Activated CD4-positive, alpha-beta T cell treated with anti-CD3 and anti-CD28 coated beads, Interleukin-2, amount 10 ng/mL, durations not matched to agents 7 days and 5 days (primary cell): ENCODE measurements at regions not wholly inside any gene's neighbourhood (a gene's known extent, or its start where the extent isn't known, plus 50 kb on each side); places are given as distances from the start of the nearest gene placed in this dataset.

ENCODE experiments used
- CTCF ChIA-PET: fragments of 350-600 bp; sonication (Branson Sonifier 250); formaldehyde crosslinking; loops from one replicate; lab custom pipeline; 2021; ENCODE audit warnings: antibody characterized with exemption; lab: Charles Lee
- POLR2A ChIA-PET: fragments of 350-600 bp; sonication (Branson Sonifier 250); formaldehyde crosslinking; loops from one replicate; lab custom pipeline; 2021; ENCODE audit warnings: antibody characterized with exemption; lab: Charles Lee
- DNase-seq: peaks from one replicate; pipeline ENCODE4 v3.0.0-alpha.2; 2020
- H3K27ac Mint-ChIP-seq: one replicate; pipeline ENCODE4 v1.8.0; 2021; ENCODE audit warnings: mild to moderate bottlenecking, moderate library complexity, mixed read lengths
- H3K27me3 Mint-ChIP-seq: one replicate; pipeline ENCODE4 v1.8.0; 2021; ENCODE audit warnings: mixed read lengths
- H3K36me3 Mint-ChIP-seq: one replicate; pipeline ENCODE4 v1.8.0; 2021; ENCODE audit warnings: low read depth, mixed read lengths
- H3K4me1 Mint-ChIP-seq: one replicate; pipeline ENCODE4 v1.8.0; 2021; ENCODE audit warnings: mixed read lengths
- H3K4me3 Mint-ChIP-seq: one replicate; pipeline ENCODE4 v1.8.0; 2021; ENCODE audit warnings: mild to moderate bottlenecking, moderate library complexity, mixed read lengths
- H3K9me3 Mint-ChIP-seq: one replicate; pipeline ENCODE4 v1.8.0; 2021; ENCODE audit warnings: mixed read lengths

- Mint-ChIP-seq H3K27me3 (peaks cover 3% of the 10 kb centered on the region), H3K4me3 (no peak overlapping the region), H3K27ac (no peak overlapping the region), H3K4me1 (no peaks in the 10 kb centered on the region), H3K9me3 (no peaks in the 10 kb centered on the region), H3K36me3 (no peaks in the 10 kb centered on the region)
- CTCF ChIA-PET = no interaction called here
- POLR2A ChIA-PET = no interaction called here
- DNase-seq = no peak
Observed at GRCh38 chr1:98177751-98178150, 256.9 kb upstream of the DPYD start.

GRCh38 chr1:98176936-98177335 is 256.1 kb upstream of the DPYD start:
- Mint-ChIP-seq H3K27ac (no peak overlapping the region), H3K27me3 (peaks cover 3% of the 10 kb centered on the region), H3K4me1 (peaks cover 2% of the 10 kb centered on the region), H3K9me3 (no peaks in the 10 kb centered on the region), H3K36me3 (no peaks in the 10 kb centered on the region), H3K4me3 (no peak overlapping the region)
- DNase-seq = no peak
- ChIA-PET POLR2A (no interaction called here), CTCF (no interaction called here)

- Mint-ChIP-seq H3K27me3 (peaks cover 3% of the 10 kb centered on the region), H3K4me3 (no peak overlapping the region), H3K27ac (no peak overlapping the region), H3K9me3 (no peaks in the 10 kb centered on the region), H3K4me1 (peaks cover 2% of the 10 kb centered on the region), H3K36me3 (no peaks in the 10 kb centered on the region)
- ChIA-PET POLR2A (no interaction called here), CTCF (no interaction called here)
- no peak for DNase-seq
Observed at GRCh38 chr1:98176414-98176813, 255.6 kb upstream of the DPYD start.

GRCh38 chr1:98172578-98172977 is 251.7 kb upstream of the DPYD start:
- POLR2A ChIA-PET = interaction anchor here (0.6 kb wide), 1 partner anchor 9 kb away, joined by 3 read pairs; no protein-coding TSS in a partner anchor
- CTCF ChIA-PET = interaction anchor here (0.6 kb wide), 1 partner anchor 450 kb away, joined by 3 read pairs; no protein-coding TSS in a partner anchor
- no peak for DNase-seq
- Mint-ChIP-seq H3K4me3 (no peak overlapping the region), H3K27ac (no peak overlapping the region), H3K36me3 (no peaks in the 10 kb centered on the region), H3K9me3 (no peaks in the 10 kb centered on the region), H3K4me1 (peaks cover 2% of the 10 kb centered on the region), H3K27me3 (peaks cover 3% of the 10 kb centered on the region)

- no peaks in the 10 kb centered on the region for H3K9me3 Mint-ChIP-seq
- H3K27me3 Mint-ChIP-seq = peaks cover 3% of the 10 kb centered on the region
- ChIA-PET CTCF (no interaction called here), POLR2A (interaction anchor here (0.6 kb wide), 1 partner anchor 9 kb away, joined by 3 read pairs; no protein-coding TSS in a partner anchor)
- peaks cover 2% of the 10 kb centered on the region for H3K4me1 Mint-ChIP-seq
- no peaks in the 10 kb centered on the region for H3K36me3 Mint-ChIP-seq
- H3K4me3 Mint-ChIP-seq = no peak overlapping the region
- no peak overlapping the region for H3K27ac Mint-ChIP-seq
- DNase-seq = no peak
Observed at GRCh38 chr1:98172022-98172421, 251.2 kb upstream of the DPYD start.

- Mint-ChIP-seq H3K27me3 (peaks cover 2% of the 10 kb centered on the region), H3K36me3 (no peaks in the 10 kb centered on the region), H3K27ac (no peak overlapping the region), H3K4me3 (no peak overlapping the region), H3K4me1 (no peaks in the 10 kb centered on the region), H3K9me3 (no peaks in the 10 kb centered on the region)
- ChIA-PET POLR2A (no interaction called here), CTCF (no interaction called here)
- no peak for DNase-seq
Observed at GRCh38 chr1:98164509-98164908, 243.7 kb upstream of the DPYD start.

- CTCF ChIA-PET = interaction anchor here (0.6 kb wide), 1 partner anchor 1480 kb away, joined by 3 read pairs; no protein-coding TSS in a partner anchor
- no peaks in the 10 kb centered on the region for H3K9me3 Mint-ChIP-seq
Observed at GRCh38 chr1:98157524-98158313, 236.9 kb upstream of the DPYD start.

GRCh38 chr1:98147280-98147679 is 226.4 kb upstream of the DPYD start:
- H3K4me1 Mint-ChIP-seq = no peaks in the 10 kb centered on the region
- no peak for DNase-seq
- H3K9me3 Mint-ChIP-seq = no peaks in the 10 kb centered on the region
- H3K36me3 Mint-ChIP-seq = no peaks in the 10 kb centered on the region
- no peak overlapping the region for H3K4me3 Mint-ChIP-seq
- no peak overlapping the region for H3K27ac Mint-ChIP-seq
- CTCF ChIA-PET = no interaction called here
- POLR2A ChIA-PET = no interaction called here
- no peaks in the 10 kb centered on the region for H3K27me3 Mint-ChIP-seq

More at GRCh38 chr1:98157524-98158313, 236.9 kb upstream of the DPYD start:
- Mint-ChIP-seq H3K27ac (no peak overlapping the region), H3K4me1 (no peaks in the 10 kb centered on the region), H3K27me3 (no peaks in the 10 kb centered on the region), H3K4me3 (no peak overlapping the region), H3K36me3 (no peaks in the 10 kb centered on the region)
- DNase-seq = no peak
- POLR2A ChIA-PET = no interaction called here

GRCh38 chr1:98145655-98146054 is 224.8 kb upstream of the DPYD start:
- no peak overlapping the region for H3K27ac Mint-ChIP-seq
- H3K9me3 Mint-ChIP-seq = no peaks in the 10 kb centered on the region
- no peak for DNase-seq
- ChIA-PET CTCF (no interaction called here), POLR2A (no interaction called here)
- H3K36me3 Mint-ChIP-seq = no peaks in the 10 kb centered on the region
- H3K4me1 Mint-ChIP-seq = no peaks in the 10 kb centered on the region
- H3K4me3 Mint-ChIP-seq = no peak overlapping the region
- no peaks in the 10 kb centered on the region for H3K27me3 Mint-ChIP-seq

GRCh38 chr1:98143403-98143802 is 222.6 kb upstream of the DPYD start:
- Mint-ChIP-seq H3K9me3 (no peaks in the 10 kb centered on the region), H3K4me3 (no peak overlapping the region), H3K4me1 (no peaks in the 10 kb centered on the region), H3K27ac (no peak overlapping the region), H3K27me3 (no peaks in the 10 kb centered on the region), H3K36me3 (no peaks in the 10 kb centered on the region)
- POLR2A ChIA-PET = no interaction called here
- DNase-seq = no peak
- CTCF ChIA-PET = no interaction called here

GRCh38 chr1:98133131-98133530 is 212.3 kb upstream of the DPYD start:
- no peaks in the 10 kb centered on the region for H3K9me3 Mint-ChIP-seq
- H3K27me3 Mint-ChIP-seq = no peaks in the 10 kb centered on the region
- ChIA-PET CTCF (no interaction called here), POLR2A (no interaction called here)
- H3K27ac Mint-ChIP-seq = no peak overlapping the region
- H3K4me3 Mint-ChIP-seq = no peak overlapping the region
- no peaks in the 10 kb centered on the region for H3K4me1 Mint-ChIP-seq
- DNase-seq = no peak
- no peaks in the 10 kb centered on the region for H3K36me3 Mint-ChIP-seq

- Mint-ChIP-seq H3K36me3 (no peaks in the 10 kb centered on the region), H3K4me3 (no peak overlapping the region), H3K9me3 (no peaks in the 10 kb centered on the region), H3K4me1 (no peaks in the 10 kb centered on the region), H3K27ac (no peak overlapping the region), H3K27me3 (no peaks in the 10 kb centered on the region)
- no peak for DNase-seq
- ChIA-PET CTCF (no interaction called here), POLR2A (no interaction called here)
Observed at GRCh38 chr1:98130408-98130807, 209.6 kb upstream of the DPYD start.

GRCh38 chr1:98129491-98129890 is 208.7 kb upstream of the DPYD start:
- Mint-ChIP-seq H3K4me3 (no peak overlapping the region), H3K36me3 (no peaks in the 10 kb centered on the region), H3K9me3 (no peaks in the 10 kb centered on the region), H3K27ac (no peak overlapping the region), H3K27me3 (no peaks in the 10 kb centered on the region), H3K4me1 (no peaks in the 10 kb centered on the region)
- CTCF ChIA-PET = no interaction called here
- DNase-seq = no peak
- POLR2A ChIA-PET = interaction anchor here (0.6 kb wide), 1 partner anchor 569 kb away, joined by 3 read pairs; no protein-coding TSS in a partner anchor

- Mint-ChIP-seq H3K9me3 (no peaks in the 10 kb centered on the region), H3K27me3 (no peaks in the 10 kb centered on the region), H3K4me3 (no peak overlapping the region), H3K36me3 (no peaks in the 10 kb centered on the region), H3K27ac (no peak overlapping the region), H3K4me1 (no peaks in the 10 kb centered on the region)
- ChIA-PET POLR2A (no interaction called here), CTCF (no interaction called here)
- no peak for DNase-seq
Observed at GRCh38 chr1:98126740-98127139, 205.9 kb upstream of the DPYD start.
